ENCODE measurements at regions not wholly inside any gene's neighbourhood (a gene's known extent, or its start where the extent isn't known, plus 50 kb on each side); places are given as distances from the start of the nearest gene placed in this dataset.

GRCh38 chr22:49176956-49177355 lies 650.7 kb downstream of the BRD1 start:
- H3K9ac ChIP-seq (ENCODE audit: low read length), result no peak overlapping the region
- H3K4me3 ChIP-seq (ENCODE audit: insufficient read depth, low read length, poor library complexity, severe bottlenecking), result no peak overlapping the region
- H3K79me2 ChIP-seq (ENCODE audit: insufficient read depth, low read length), result no peaks in the 10 kb centered on the region
- no peak overlapping the region for H3K27ac ChIP-seq (ENCODE audit: low read depth, low read length)
- no peaks in the 10 kb centered on the region for H3K9me3 ChIP-seq (ENCODE audit: insufficient read depth, low read length)
- H3K4me2 ChIP-seq (ENCODE audit: low read depth, low read length, poor library complexity, severe bottlenecking), result no peak overlapping the region
- no peaks in the 10 kb centered on the region for H3K36me3 ChIP-seq (ENCODE audit: low read length)
- H3F3A ChIP-seq (ENCODE audit: insufficient read depth), result no peaks in the 10 kb centered on the region
- no peak for TF ChIP-seq CTCF (IDR thresholded peaks at IDR 0.05; ENCODE audit: insufficient read depth, low read length, poor library complexity, severe bottlenecking)
- TF ChIP-seq EZH2phosphoT487 (conservative IDR thresholded peaks at IDR 0.05; ENCODE audit: low read length), result no peak
- no peak overlapping the region for H2AFZ ChIP-seq (ENCODE audit: low read depth, low read length, severe bottlenecking)
- no peaks in the 10 kb centered on the region for H4K20me1 ChIP-seq (ENCODE audit: low read depth, low read length)
- no peaks in the 10 kb centered on the region for H3K9me2 ChIP-seq (replicated peaks; ENCODE audit: insufficient read depth, low read length)
- no peaks in the 10 kb centered on the region for H3K27me3 ChIP-seq (ENCODE audit: low read length)

GRCh38 chr22:49170053-49170452 lies 657.6 kb downstream of the BRD1 start:
- H3K4me2 ChIP-seq (ENCODE audit: low read depth, low read length, poor library complexity, severe bottlenecking), result no peak overlapping the region
- no peaks in the 10 kb centered on the region for H3K9me3 ChIP-seq (ENCODE audit: insufficient read depth, low read length)
- H3K9me2 ChIP-seq (replicated peaks; ENCODE audit: insufficient read depth, low read length), result no peaks in the 10 kb centered on the region
- no peak overlapping the region for H3K27ac ChIP-seq (ENCODE audit: low read depth, low read length)
- no peak overlapping the region for H3K4me3 ChIP-seq (ENCODE audit: insufficient read depth, low read length, poor library complexity, severe bottlenecking)
- no peaks in the 10 kb centered on the region for H3K36me3 ChIP-seq (ENCODE audit: low read length)
- no peak overlapping the region for H3K9ac ChIP-seq (ENCODE audit: low read length)
- H2AFZ ChIP-seq (ENCODE audit: low read depth, low read length, severe bottlenecking), result no peak overlapping the region
- no peaks in the 10 kb centered on the region for H3K27me3 ChIP-seq (ENCODE audit: low read length)
- H3K79me2 ChIP-seq (ENCODE audit: insufficient read depth, low read length), result no peaks in the 10 kb centered on the region
- TF ChIP-seq CTCF (IDR thresholded peaks at IDR 0.05; ENCODE audit: insufficient read depth, low read length, poor library complexity, severe bottlenecking) (no peak), EZH2phosphoT487 (conservative IDR thresholded peaks at IDR 0.05; ENCODE audit: low read length) (no peak)
- H3F3A ChIP-seq (ENCODE audit: insufficient read depth), result no peaks in the 10 kb centered on the region
- H4K20me1 ChIP-seq (ENCODE audit: low read depth, low read length), result no peaks in the 10 kb centered on the region

- Histone ChIP-seq H3K9me2 (replicated peaks; ENCODE audit: insufficient read depth, low read length) (no peaks in the 10 kb centered on the region), H3K79me2 (ENCODE audit: insufficient read depth, low read length) (no peaks in the 10 kb centered on the region), H3K4me2 (ENCODE audit: low read depth, low read length, poor library complexity, severe bottlenecking) (no peak overlapping the region), H3K27ac (ENCODE audit: low read depth, low read length) (no peak overlapping the region), H4K20me1 (ENCODE audit: low read depth, low read length) (no peaks in the 10 kb centered on the region), H3K4me3 (ENCODE audit: insufficient read depth, low read length, poor library complexity, severe bottlenecking) (no peak overlapping the region), H3K27me3 (ENCODE audit: low read length) (no peaks in the 10 kb centered on the region), H3F3A (ENCODE audit: insufficient read depth) (no peaks in the 10 kb centered on the region), H2AFZ (ENCODE audit: low read depth, low read length, severe bottlenecking) (no peak overlapping the region), H3K36me3 (ENCODE audit: low read length) (no peaks in the 10 kb centered on the region), H3K9ac (ENCODE audit: low read length) (no peak overlapping the region), H3K9me3 (ENCODE audit: insufficient read depth, low read length) (no peaks in the 10 kb centered on the region)
- TF ChIP-seq EZH2phosphoT487 (conservative IDR thresholded peaks at IDR 0.05; ENCODE audit: low read length) (no peak), CTCF (IDR thresholded peaks at IDR 0.05; ENCODE audit: insufficient read depth, low read length, poor library complexity, severe bottlenecking) (no peak)
Measured at GRCh38 chr22:49169074-49169744, 658.5 kb downstream of the BRD1 start.
